ENCODE measurements at regions not wholly inside any gene's neighbourhood (a gene's known extent, or its start where the extent isn't known, plus 50 kb on each side); places are given as distances from the start of the nearest gene placed in this dataset.

- Histone ChIP-seq H3K36me3 (ENCODE audit: insufficient read depth) (no peaks in the 10 kb centered on the region), H3K9me2 (ENCODE audit: insufficient read depth) (no peaks in the 10 kb centered on the region), H3K4me3 (no peak overlapping the region), H3K4me1 (ENCODE audit: insufficient read depth) (no peaks in the 10 kb centered on the region), H2AFZ (no peak overlapping the region), H4K20me1 (replicated peaks; ENCODE audit: insufficient read depth) (no peaks in the 10 kb centered on the region), H3K79me2 (replicated peaks; ENCODE audit: insufficient read depth) (no peaks in the 10 kb centered on the region), H3K27me3 (ENCODE audit: insufficient read depth) (no peaks in the 10 kb centered on the region), H3K4me2 (no peak overlapping the region), H3F3A (replicated peaks; ENCODE audit: low read depth) (no peaks in the 10 kb centered on the region), H3K27ac (ENCODE audit: low read depth) (no peak overlapping the region)
- Mint-ChIP-seq H3K27ac (no peak overlapping the region), H3K27me3 (ENCODE audit: insufficient read depth, low read depth, poor library complexity) (peaks cover 4% of the 10 kb centered on the region), H3K4me3 (no peak overlapping the region), H3K4me1 (no peaks in the 10 kb centered on the region), H3K36me3 (ENCODE audit: low read depth) (no peaks in the 10 kb centered on the region), H3K9me3 (no peaks in the 10 kb centered on the region)
- no peak for DNase-seq (ENCODE audit: low spot score)
- no peak for ATAC-seq
- TF ChIP-seq NANOG (IDR thresholded peaks at IDR 0.05; ENCODE audit: borderline replicate concordance) (no peak), POLR2AphosphoS5 (IDR thresholded peaks at IDR 0.05; ENCODE audit: low read depth) (no peak), JUNB (IDR thresholded peaks at IDR 0.05; ENCODE audit: unreplicated experiment) (no peak), ZNF331 (CRISPR knock-in tag; IDR thresholded peaks at IDR 0.05; ENCODE audit: low read depth) (no peak)
Observed at GRCh38 chr12:107571492-107571891, 114.1 kb upstream of the PWP1 start.

- no peaks in the 10 kb centered on the region for H3K4me1 Mint-ChIP-seq
- TF ChIP-seq EZH2phosphoT487 (IDR thresholded peaks at IDR 0.05; ENCODE audit: unreplicated experiment) (no peak), ETS1 (IDR thresholded peaks at IDR 0.05) (no peak), ZNF331 (CRISPR knock-in tag; IDR thresholded peaks at IDR 0.05; ENCODE audit: low read depth) (no peak), POLR2AphosphoS5 (IDR thresholded peaks at IDR 0.05; ENCODE audit: low read depth) (no peak), ZNF114 (CRISPR knock-in tag; IDR thresholded peaks at IDR 0.05) (no peak), CTCF (conservative IDR thresholded peaks at IDR 0.05; ENCODE audit: low read depth in 2 of 2) (no peak), EZH2 (IDR thresholded peaks at IDR 0.05; ENCODE audit: low read depth, unreplicated experiment) (no peak)
- TF ChIP-seq, protein P1, sequence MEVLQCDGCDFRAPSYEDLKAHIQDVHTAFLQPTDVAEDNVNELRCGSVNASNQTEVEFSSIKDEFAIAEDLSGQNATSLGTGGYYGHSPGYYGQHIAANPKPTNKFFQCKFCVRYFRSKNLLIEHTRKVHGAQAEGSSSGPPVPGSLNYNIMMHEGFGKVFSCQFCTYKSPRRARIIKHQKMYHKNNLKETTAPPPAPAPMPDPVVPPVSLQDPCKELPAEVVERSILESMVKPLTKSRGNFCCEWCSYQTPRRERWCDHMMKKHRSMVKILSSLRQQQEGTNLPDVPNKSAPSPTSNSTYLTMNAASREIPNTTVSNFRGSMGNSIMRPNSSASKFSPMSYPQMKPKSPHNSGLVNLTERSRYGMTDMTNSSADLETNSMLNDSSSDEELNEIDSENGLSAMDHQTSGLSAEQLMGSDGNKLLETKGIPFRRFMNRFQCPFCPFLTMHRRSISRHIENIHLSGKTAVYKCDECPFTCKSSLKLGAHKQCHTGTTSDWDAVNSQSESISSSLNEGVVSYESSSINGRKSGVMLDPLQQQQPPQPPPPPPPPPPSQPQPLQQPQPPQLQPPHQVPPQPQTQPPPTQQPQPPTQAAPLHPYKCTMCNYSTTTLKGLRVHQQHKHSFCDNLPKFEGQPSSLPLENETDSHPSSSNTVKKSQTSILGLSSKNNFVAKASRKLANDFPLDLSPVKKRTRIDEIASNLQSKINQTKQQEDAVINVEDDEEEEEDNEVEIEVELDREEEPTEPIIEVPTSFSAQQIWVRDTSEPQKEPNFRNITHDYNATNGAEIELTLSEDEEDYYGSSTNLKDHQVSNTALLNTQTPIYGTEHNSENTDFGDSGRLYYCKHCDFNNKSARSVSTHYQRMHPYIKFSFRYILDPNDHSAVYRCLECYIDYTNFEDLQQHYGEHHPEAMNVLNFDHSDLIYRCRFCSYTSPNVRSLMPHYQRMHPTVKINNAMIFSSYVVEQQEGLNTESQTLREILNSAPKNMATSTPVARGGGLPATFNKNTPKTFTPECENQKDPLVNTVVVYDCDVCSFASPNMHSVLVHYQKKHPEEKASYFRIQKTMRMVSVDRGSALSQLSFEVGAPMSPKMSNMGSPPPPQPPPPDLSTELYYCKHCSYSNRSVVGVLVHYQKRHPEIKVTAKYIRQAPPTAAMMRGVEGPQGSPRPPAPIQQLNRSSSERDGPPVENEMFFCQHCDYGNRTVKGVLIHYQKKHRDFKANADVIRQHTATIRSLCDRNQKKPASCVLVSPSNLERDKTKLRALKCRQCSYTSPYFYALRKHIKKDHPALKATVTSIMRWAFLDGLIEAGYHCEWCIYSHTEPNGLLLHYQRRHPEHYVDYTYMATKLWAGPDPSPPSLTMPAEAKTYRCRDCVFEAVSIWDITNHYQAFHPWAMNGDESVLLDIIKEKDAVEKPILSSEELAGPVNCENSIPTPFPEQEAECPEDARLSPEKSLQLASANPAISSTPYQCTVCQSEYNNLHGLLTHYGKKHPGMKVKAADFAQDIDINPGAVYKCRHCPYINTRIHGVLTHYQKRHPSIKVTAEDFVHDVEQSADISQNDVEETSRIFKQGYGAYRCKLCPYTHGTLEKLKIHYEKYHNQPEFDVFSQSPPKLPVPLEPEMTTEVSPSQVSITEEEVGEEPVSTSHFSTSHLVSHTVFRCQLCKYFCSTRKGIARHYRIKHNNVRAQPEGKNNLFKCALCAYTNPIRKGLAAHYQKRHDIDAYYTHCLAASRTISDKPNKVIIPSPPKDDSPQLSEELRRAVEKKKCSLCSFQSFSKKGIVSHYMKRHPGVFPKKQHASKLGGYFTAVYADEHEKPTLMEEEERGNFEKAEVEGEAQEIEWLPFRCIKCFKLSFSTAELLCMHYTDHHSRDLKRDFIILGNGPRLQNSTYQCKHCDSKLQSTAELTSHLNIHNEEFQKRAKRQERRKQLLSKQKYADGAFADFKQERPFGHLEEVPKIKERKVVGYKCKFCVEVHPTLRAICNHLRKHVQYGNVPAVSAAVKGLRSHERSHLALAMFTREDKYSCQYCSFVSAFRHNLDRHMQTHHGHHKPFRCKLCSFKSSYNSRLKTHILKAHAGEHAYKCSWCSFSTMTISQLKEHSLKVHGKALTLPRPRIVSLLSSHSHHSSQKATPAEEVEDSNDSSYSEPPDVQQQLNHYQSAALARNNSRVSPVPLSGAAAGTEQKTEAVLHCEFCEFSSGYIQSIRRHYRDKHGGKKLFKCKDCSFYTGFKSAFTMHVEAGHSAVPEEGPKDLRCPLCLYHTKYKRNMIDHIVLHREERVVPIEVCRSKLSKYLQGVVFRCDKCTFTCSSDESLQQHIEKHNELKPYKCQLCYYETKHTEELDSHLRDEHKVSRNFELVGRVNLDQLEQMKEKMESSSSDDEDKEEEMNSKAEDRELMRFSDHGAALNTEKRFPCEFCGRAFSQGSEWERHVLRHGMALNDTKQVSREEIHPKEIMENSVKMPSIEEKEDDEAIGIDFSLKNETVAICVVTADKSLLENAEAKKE (CRISPR knock-in tag; IDR thresholded peaks at IDR 0.05): no peak
- H2AFZ ChIP-seq: no peak overlapping the region
- ATAC-seq (no peak), DNase-seq (ENCODE audit: low spot score) (no peak)
- H3K4me1 ChIP-seq (ENCODE audit: insufficient read depth): no peaks in the 10 kb centered on the region
- no peaks in the 10 kb centered on the region for H3K9me2 ChIP-seq (ENCODE audit: insufficient read depth)
- no peaks in the 10 kb centered on the region for H3F3A ChIP-seq (replicated peaks; ENCODE audit: low read depth)
- no peak overlapping the region for H3K27ac ChIP-seq (ENCODE audit: low read depth)
- no peaks in the 10 kb centered on the region for H3K36me3 ChIP-seq (ENCODE audit: insufficient read depth)
- H3K27me3 Mint-ChIP-seq (ENCODE audit: insufficient read depth, low read depth, poor library complexity): peaks cover 6% of the 10 kb centered on the region
- no peak overlapping the region for H3K27ac Mint-ChIP-seq
- no peaks in the 10 kb centered on the region for H3K79me2 ChIP-seq (replicated peaks; ENCODE audit: insufficient read depth)
- H3K4me2 ChIP-seq: no peak overlapping the region
- no peak overlapping the region for H3K4me3 Mint-ChIP-seq
- H3K4me3 ChIP-seq: no peak overlapping the region
- no peaks in the 10 kb centered on the region for H3K9me3 Mint-ChIP-seq
- H4K20me1 ChIP-seq (replicated peaks; ENCODE audit: insufficient read depth): no peaks in the 10 kb centered on the region
- H3K36me3 Mint-ChIP-seq (ENCODE audit: low read depth): no peaks in the 10 kb centered on the region
- no peaks in the 10 kb centered on the region for H3K27me3 ChIP-seq (ENCODE audit: insufficient read depth)
Observed at GRCh38 chr12:107574691-107575090, 110.9 kb upstream of the PWP1 start.

Data from GM23338 (cell line).